Activated CD4-positive, alpha-beta T cell treated with anti-CD3 and anti-CD28 coated beads, Interleukin-2, Interleukin-4, amounts not matched to agents 100 ng/mL and 50 ng/mL, durations not matched to agents 16 hours and 8 hours (primary cell): ENCODE measurements at regions not wholly inside any gene's neighbourhood (a gene's known extent, or its start where the extent isn't known, plus 50 kb on each side); places are given as distances from the start of the nearest gene placed in this dataset.
A peak's percentile ranks its signal among the peaks of the same experiment; 100 is the strongest.

Experiments
- DNase-seq: peaks from one replicate; pipeline ENCODE4 v3.0.0-alpha.2; 2020; ENCODE audit warnings: low spot score

GRCh38 chr7:25632616-25633015, 404.3 kb upstream of the NPVF start:
- DNase-seq, result no peak

- DNase-seq, result no peak
Measured at GRCh38 chr7:25633426-25634036, 405.2 kb upstream of the NPVF start.

GRCh38 chr7:25636168-25636567, 407.9 kb upstream of the NPVF start:
- DNase-seq, result no peak

GRCh38 chr7:25636871-25637283, 408.6 kb upstream of the NPVF start:
- no peak for DNase-seq

- no peak for DNase-seq
Measured at GRCh38 chr7:25638068-25638467, 409.8 kb upstream of the NPVF start.

- no peak for DNase-seq
Measured at GRCh38 chr7:25638590-25639244, 410.4 kb upstream of the NPVF start.

- no peak for DNase-seq
Measured at GRCh38 chr7:25642849-25643248, 414.6 kb upstream of the NPVF start.

- no peak for DNase-seq
Measured at GRCh38 chr7:25643286-25643685, 415.0 kb upstream of the NPVF start.

- DNase-seq, result no peak
Measured at GRCh38 chr7:25643770-25644394, 415.6 kb upstream of the NPVF start.

GRCh38 chr7:25646726-25647413, 418.6 kb upstream of the NPVF start:
- no peak for DNase-seq

- no peak for DNase-seq
Measured at GRCh38 chr7:25647872-25648271, 419.6 kb upstream of the NPVF start.

GRCh38 chr7:25652366-25652765, 424.1 kb upstream of the NPVF start:
- DNase-seq, result no peak

GRCh38 chr7:25653384-25653783, 425.1 kb upstream of the NPVF start:
- no peak for DNase-seq

- no peak for DNase-seq
Measured at GRCh38 chr7:25656071-25656470, 427.8 kb upstream of the NPVF start.

- no peak for DNase-seq
Measured at GRCh38 chr7:25656581-25657026, 428.3 kb upstream of the NPVF start.

- DNase-seq, result no peak
Measured at GRCh38 chr7:25658375-25658774, 430.1 kb upstream of the NPVF start.

- DNase-seq, result no peak
Measured at GRCh38 chr7:25659841-25660240, 431.6 kb upstream of the NPVF start.

GRCh38 chr7:25662841-25663800, 434.8 kb upstream of the NPVF start:
- DNase-seq, result no peak

GRCh38 chr7:25663877-25664276, 435.6 kb upstream of the NPVF start:
- DNase-seq, result no peak

- DNase-seq, result peak; percentile 15
Measured at GRCh38 chr7:25664593-25664992, 436.3 kb upstream of the NPVF start.

- DNase-seq, result no peak
Measured at GRCh38 chr7:25665374-25665773, 437.1 kb upstream of the NPVF start.
